GM13976 (cell line): ENCODE measurements at regions not wholly inside any gene's neighbourhood (a gene's known extent, or its start where the extent isn't known, plus 50 kb on each side); places are given as distances from the start of the nearest gene placed in this dataset.
A peak's percentile ranks its signal among the peaks of the same experiment; 100 is the strongest.

Experiments
- DNase-seq: peaks from one replicate; pipeline ENCODE4 v3.0.0; 2012; ENCODE audit warnings: low spot score
- in situ Hi-C: fragments of 300-500 bp; cut with MboI; formaldehyde crosslinking; loops from one replicate; pipeline ENCODE4 v1.12.0; 2022; ENCODE audit warnings: low sequenced_read_pairs, mixed read lengths, inconsistent platforms; ENCODE audit not compliant: unreplicated experiment
- TF ChIP-seq, protein P1 (sequence below): IDR thresholded peaks from 2 replicates; pipeline ENCODE4 v1.5.1; 2012; ENCODE audit warnings: borderline replicate concordance, mild to moderate bottlenecking; ENCODE audit not compliant: insufficient read depth; ENCODE audit errors: extremely low read depth, missing control alignments, control extremely low read depth

DNA sequence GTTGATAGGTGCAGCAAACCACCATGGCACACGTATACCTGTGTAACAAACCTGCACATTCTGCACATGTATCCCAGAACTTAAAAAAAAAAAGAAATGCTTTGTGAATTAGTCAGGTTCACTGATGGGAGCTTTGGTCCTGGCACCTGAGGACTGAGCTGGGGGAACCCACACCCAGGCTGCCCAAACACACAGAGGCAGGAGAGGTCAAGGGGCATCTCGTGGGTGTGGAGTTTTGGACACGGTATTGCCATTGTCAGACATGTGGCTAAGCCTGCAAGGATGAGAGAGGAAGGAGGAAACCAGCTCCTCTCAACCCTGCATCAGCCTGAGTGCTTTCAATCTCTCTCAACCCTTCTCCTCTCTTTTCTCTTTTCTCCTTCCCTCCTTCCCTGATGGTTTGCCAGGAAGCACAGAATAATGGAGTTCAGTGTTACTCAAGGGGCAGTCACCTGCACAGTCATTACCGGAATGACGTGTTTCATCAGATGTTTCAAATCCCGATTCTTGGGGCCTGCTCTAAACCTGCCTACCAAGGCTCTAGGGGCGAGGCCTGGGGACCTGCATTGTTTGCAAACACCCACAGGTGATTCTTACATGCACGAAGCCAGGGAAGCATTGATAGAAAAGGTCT, 89.9 kb upstream of the NEDD9 start:
- no peak for DNase-seq
- TF ChIP-seq, protein P1, sequence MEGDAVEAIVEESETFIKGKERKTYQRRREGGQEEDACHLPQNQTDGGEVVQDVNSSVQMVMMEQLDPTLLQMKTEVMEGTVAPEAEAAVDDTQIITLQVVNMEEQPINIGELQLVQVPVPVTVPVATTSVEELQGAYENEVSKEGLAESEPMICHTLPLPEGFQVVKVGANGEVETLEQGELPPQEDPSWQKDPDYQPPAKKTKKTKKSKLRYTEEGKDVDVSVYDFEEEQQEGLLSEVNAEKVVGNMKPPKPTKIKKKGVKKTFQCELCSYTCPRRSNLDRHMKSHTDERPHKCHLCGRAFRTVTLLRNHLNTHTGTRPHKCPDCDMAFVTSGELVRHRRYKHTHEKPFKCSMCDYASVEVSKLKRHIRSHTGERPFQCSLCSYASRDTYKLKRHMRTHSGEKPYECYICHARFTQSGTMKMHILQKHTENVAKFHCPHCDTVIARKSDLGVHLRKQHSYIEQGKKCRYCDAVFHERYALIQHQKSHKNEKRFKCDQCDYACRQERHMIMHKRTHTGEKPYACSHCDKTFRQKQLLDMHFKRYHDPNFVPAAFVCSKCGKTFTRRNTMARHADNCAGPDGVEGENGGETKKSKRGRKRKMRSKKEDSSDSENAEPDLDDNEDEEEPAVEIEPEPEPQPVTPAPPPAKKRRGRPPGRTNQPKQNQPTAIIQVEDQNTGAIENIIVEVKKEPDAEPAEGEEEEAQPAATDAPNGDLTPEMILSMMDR: no peak
- in situ Hi-C loops: no loop called here

DNA sequence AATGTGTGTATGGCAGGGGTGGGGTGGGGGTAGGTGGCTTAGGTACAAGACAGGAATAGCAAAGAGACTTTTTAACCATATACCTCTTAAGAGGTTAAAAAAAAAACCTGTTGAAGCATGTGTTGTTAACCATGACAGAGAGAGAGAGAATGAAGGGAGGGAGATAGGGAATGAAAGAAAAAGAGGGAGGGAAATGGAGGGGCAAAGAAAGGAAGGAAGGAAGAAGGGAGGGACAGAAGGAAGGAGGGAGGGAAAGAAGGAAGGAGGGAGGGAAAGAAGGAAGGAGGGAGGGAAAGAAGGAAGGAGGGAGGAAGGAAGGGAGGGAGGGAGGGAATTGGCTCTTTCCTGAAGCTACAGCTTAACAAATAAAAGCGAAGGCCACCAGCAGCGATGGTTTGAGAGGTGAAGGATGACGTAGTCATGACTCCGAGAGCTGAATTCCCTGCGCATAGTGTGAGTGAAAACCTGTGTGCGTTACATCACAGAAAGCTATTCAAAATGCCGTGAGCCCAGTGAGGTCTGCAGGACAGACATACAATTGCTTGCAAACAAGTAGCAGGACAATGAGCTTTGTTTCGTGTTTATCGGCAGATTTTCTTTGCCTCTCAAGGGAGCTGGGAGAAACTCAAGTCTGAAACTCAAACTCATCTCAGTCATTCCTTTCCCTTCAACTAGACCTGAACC, 88.6 kb upstream of the NEDD9 start:
- TF ChIP-seq, protein P1: no peak
- in situ Hi-C loops: no loop called here
- no peak for DNase-seq

DNA sequence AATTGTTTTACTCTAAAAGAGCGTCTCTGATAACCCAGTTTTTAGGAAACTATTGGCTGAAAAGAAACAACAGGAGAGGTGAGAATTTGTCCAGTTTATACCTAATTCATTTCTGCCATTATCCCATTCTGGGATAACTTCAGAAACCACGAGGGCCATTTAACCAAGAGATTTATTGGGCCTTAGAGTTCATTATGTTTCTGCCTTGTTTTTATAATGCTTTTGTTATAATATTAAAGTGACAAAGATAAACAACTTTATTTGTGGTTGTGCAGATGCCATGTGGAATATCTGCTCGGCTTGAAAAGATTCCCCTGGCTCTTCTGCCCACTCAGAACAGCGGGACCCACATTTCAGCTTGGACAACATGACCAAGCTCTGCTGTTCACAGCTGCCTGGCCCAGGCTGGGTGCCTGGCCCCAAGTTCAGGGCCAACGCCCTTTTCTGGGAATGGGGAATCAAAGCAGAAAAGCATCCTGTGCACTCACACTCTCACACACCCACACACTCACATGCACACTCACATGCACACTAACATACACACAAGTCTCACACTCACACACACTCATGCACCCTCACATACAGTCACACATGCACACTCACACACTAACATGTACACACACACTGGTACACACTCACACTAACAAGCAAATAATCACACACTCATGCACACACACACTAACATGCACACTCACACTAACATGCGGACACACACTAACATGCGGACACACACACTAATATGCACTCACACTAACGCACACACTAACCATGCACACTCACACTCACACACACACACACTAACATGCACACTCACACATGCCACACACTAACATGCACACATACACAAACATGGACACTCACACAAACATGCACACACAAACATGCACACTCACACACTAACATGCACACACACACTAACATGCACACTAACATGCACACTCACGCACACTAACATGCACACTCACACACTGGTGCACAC, 86.7 kb upstream of the NEDD9 start:
- DNase-seq: no peak
- in situ Hi-C loops: no loop called here
- TF ChIP-seq, protein P1: no peak

DNA sequence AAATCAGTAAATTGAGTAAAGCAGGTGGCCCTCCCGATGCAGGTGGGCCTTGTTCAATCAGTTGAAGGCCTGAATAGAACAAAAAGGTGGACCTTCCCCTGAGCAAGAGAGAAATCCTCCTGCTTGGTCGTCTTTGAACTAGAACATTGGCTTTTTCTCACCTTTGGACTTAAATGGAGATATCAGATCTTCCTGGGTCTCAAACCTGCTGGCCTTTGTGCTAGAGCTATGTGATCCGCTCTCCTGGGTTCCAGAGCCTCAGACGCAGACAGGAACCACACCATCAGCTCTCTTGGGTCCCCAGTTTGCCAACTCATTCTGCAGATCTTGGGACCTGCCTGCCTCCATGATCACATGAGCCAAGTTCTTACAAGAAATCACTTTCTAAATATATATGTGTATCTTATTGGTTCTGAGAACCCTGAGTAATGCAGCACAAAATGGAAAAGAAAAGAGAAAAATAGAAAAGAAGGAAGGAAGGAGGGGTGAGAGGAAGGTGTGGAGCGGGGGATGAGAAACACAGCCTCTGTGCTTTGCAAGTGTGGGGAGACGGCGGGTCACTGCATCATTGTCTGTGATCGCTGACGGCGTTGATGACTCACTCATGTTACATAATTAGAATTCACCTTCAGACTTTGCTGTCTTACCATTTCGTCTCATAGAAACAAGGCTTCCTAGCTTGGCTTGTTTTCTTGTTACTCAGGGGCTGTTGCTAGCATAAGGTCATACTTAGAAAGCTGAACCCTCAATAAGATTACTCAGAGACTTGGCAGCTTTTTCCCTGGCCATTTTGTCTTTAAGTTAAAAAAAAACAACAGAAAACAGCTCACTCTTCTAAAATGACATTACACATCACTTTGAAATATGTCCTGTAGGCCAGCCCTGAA, 85.7 kb upstream of the NEDD9 start:
- peak; percentile 59 for DNase-seq
- TF ChIP-seq, protein P1: no peak
- in situ Hi-C loops: no loop called here

DNA sequence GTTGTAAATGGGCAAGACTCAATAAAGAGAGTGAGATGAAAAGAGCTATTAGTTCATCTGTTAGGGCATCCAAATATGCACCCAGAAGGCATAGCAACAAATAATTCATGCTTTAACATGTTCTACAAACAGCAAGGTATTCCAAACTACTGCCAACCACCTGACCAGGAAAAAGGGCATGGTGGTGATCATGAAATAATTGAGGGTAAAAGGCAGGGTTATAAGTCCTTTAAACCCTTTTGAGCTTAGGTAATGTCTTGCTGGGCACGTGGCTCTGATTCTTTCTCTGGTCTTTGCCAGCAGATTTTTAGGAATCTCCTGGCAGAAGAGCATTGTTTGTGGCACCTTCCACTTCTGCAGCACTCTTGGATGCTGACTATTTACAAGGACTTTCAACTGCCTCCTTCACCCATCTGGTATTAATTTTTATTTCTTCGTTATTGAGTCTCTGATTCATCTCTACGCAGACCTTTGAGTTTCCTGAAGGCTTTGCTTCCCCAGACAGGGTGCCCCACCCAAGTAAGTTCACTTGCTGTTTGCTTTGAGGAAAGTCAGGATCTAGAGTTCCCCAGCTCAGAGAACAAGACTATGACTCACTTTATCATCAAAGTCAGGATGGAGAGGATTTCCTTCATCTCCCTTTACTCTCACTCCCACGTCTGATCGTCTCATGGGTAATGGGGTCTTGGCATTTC, 83.4 kb upstream of the NEDD9 start:
- in situ Hi-C loops: no loop called here
- TF ChIP-seq, protein P1: no peak
- no peak for DNase-seq
